NCI-H1694 treated with DMSO at 0.1 percent for 48 hours (cell line): ENCODE measurements at regions not wholly inside any gene's neighbourhood (a gene's known extent, or its start where the extent isn't known, plus 50 kb on each side); places are given as distances from the start of the nearest gene placed in this dataset.
"Not testable (repeated sequence)": the region's sequence is repeated elsewhere in the genome, so short reads cannot be mapped to it uniquely, and the experiment has no call there.

ENCODE experiments used
- DNase-seq: peaks from one replicate; lab custom pipeline; 2025; lab: John Stamatoyannopoulos, UW

DNA sequence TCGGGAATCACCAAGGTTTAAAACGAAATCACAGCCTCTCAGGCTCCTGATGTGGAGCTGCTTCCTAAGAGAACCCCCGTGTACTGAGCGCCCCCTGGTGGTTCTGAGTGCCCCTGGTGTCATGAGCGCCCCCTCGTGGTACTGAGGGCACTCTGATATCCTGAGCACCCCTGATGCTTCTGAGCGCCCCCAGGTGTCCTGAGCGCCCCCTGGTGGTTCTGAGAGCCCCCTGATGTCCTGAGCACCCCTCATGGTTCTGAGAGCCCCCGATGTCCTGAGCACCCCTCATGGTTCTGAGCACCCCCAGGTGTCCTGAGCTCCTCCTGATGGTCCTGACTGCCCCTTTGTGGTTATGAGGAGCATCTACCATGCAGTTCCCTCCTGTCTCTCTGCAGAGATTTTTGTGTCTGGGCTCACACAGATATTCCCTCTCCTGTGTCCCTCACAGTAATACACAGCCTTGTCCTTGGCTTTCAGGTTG is 1092.1 kb downstream of the TMEM121 start:
- peak; percentile 36 for DNase-seq

DNA sequence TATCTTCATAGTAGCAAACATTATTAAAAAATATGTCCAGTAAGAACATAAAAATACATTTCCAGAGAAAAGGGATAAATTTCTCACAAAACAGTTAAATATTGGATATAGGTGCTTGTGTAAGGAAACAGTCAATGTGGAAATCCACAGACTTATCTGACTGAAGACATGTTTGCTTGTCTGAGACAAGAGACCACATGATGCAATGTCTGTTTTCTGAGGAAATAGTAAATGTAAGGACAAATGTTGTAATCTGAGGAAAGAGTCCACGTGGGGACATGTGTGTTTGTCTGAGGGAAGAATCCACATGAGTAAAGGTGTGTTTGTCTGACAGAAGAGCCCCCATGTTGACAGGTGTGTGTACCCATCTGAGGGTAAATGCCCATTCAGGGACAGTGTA is 1093.2 kb downstream of the TMEM121 start:
- no peak for DNase-seq

DNA sequence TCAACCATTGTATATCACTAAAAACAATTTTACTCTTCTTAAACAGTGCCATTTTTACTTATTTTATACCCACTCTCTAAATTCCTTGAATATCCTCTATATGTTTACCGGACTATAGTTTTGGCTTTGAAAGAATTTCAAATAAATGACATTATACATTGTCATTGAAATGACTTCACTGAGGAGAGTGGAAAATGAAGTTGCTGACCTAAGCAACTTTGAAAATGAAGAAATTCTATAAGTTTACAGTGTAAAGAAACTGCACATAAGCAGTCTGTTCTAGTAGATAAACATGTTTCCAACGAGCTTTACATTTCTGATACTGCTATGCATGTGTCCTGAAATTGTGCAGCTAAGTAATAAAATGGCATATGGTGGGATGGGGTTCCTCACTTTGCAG is 1094.0 kb downstream of the TMEM121 start:
- no peak for DNase-seq

DNA sequence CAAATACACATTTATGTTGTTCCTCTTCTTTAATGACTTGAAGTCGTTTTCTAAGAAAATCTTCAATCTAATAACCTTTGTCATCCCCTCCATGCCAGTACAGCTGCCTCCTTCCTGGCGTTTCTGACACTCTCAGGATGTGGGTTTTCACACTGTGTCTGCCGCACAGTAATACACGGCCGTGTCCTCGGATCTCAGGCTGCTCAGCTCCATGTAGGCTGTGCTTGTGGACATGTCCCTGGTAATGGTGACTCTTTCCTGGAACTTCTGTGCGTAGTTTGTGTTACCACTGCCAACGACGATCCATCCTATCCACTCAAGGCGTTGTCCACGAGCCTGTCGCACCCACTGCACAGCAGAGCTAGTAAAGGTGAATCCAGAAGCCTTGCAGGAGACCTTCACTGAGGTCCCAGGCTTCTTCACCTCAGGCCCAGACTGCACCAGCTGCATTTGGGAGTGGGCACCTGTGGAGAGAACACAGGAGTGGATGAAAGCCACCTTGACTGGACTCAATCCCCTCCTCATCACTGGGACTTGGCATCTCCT is 1095.9 kb downstream of the TMEM121 start:
- no peak for DNase-seq

DNA sequence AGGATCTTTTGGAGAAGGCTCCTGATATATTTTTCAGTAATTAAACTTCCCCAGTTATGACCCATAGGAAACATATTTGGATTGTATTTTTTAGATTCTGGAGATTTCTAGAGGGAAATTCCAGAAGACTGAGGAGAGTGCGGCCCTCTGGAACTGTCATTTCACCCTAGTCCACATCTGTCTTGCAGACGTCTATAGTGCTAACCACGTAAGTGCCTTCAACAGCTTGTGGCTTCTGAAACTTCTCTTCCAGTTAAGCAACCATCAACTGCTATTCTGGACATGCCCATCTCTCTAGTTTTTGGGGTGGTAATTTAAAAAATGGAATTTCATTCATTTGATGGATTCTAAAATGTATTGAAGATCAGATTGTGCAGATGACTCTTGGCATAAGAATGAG is 1098.8 kb downstream of the TMEM121 start:
- DNase-seq: no peak

DNA sequence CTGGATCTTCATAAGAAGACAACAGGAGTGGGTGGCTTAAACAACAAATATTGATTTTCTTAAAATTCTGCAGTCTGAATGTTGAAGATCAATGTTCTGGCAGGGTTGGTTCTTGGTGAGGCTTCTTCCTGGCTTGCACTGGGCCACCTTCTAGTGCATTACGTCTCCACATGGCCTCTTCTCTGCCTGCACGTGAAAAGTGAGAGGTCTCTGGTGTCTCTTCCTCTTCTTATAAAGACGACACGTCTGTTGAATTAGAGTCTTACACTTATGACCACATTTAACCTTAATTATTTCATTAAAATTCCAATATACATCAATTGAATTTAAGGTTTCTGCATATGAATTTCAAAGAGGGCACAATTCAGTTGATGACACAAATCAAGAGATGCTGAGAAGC is 1100.1 kb downstream of the TMEM121 start:
- DNase-seq: not testable (repeated sequence)

DNA sequence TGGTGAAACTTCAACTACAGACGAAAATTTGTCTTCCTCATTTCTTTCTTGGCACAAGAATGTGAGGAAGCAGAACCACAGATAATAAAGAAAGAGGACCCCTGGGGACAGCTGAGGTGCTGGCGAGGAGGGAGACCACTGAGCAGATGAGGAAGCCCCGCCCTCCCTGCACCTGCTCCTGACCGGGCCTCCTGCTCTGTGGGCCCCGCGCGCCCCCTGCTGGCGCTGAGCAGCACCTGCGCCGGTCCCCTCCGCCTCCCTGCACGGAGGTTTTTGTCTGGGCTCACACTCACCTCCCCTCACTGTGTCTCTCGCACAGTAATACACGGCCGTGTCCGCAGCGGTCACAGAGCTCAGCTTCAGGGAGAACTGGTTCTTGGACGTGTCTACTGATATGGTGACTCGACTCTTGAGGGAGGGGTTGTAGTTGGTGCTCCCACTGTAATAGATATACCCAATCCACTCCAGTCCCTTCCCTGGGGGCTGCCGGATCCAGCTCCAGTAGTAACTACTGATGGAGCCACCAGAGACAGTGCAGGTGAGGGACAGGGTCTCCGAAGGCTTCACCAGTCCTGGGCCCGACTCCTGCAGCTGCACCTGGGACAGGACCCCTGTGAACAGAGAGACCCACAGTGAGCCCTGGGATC is 1100.7 kb downstream of the TMEM121 start:
- DNase-seq: peak; percentile 32

DNA sequence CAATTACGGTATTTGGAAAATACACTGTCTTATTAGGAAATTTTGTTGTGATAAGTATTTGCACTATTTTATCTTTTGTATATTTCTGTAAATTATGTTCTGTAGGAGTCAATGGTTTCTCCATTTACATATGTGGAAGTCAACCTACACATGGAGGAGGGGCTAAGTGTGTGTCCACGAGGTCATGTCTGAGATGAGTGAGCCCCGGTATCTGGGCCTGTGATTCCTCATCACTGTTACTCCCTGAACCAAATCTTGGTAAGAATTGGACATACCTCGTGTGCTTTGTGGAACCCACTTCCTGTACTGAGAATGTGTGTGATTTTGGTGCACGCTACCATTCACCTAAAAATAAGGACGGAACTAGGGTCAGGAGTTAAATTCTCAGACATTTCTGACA is 1105.5 kb downstream of the TMEM121 start:
- DNase-seq: no peak

DNA sequence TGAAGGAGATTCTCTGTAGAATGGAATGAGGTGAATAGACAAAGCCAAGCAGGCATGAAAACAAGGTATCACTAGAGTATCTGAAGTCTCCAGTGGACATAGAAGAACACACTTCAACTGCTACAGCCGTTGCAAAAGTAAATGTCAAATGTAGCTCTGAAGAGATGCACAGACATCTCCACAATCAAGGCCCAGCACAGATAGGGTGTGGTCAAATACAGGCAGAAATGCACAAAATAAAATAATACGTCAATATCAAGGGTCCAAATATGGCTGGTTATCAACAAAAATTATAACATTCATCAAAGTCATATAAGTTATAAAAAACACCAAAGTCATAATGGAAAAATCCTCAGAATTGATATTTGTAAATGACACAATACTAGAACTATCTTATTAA is 1107.3 kb downstream of the TMEM121 start:
- no peak for DNase-seq

DNA sequence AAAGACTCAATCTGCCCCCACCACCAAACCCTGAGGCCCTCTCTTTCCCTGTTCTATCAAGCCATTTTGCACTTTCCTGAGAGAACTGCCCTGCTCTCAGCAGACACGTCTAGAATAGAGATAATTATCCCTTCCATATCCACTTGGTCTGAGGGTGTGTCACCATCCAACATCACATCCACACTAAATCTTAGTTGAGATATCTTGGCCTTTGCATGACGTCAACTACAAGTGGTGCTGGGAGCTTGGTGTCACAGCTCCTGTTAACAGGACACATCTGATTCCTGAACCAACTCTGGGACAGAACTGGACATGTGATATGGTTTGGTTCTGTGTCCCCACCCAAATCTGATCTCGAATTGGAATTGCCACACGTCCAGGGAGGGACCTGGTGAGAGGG is 1109.2 kb downstream of the TMEM121 start:
- no peak for DNase-seq

DNA sequence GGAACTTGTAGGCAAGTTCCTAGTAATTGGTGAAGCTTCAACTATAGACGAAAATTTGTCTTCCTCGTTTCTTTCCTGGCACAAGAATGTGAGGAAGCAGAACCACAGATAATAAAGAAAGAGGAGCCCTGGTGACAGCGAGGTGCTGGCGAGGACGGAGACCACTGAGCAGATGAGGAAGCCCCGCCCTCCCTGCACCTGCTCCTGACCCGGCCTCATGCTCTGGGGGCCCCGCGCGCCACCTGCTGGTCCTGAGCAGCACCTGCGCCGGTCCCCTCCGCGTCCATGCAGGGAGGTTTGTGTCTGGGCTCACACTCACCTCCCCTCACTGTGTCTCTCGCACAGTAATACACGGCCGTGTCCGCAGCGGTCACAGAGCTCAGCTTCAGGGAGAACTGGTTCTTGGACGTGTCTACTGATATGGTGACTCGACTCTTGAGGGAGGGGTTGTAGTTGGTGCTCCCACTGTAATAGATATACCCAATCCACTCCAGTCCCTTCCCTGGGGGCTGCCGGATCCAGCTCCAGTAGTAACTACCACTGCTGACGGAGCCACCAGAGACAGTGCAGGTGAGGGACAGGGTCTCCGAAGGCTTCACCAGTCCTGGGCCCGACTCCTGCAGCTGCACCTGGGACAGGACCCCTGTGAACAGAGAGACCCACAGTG is 1112.5 kb downstream of the TMEM121 start:
- DNase-seq: not testable (repeated sequence)

DNA sequence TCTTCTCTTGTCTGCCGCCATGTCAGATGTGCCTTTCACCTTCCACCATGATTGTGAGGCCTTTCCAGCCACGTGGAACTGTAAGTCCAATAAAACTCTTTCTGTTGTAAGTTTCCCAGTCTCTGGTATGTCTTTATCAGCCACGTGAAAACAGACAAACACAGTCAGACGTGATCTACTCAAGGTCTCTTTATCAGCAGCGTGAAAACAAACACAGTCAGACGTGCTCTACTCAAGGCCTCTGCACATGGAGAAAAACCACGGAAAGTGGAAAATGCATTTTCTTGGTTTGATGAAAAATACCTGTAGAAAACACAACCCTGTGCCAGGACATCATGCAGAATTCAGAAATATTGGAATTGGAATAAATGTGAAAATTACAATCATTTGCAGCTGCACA is 1115.7 kb downstream of the TMEM121 start:
- DNase-seq: no peak

DNA sequence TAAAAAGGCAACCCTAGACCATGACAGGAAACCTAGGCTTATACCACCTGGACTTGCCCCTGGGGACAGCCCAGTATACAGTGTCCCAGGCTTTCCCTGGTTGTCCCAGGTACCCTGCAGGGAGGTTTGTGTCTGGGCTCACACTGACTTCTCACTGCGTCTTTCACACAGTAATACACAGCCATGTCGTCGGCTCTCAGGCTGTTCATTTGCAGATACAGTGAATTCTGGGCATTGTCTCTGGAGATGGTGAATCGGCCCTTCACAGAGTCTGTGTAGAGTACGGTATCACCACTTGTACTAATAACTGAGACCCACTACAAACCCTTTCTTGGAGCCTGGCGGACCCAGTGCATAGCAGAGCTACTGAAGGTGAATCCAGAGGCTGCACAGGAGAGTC is 1116.6 kb downstream of the TMEM121 start:
- DNase-seq: not testable (repeated sequence)

DNA sequence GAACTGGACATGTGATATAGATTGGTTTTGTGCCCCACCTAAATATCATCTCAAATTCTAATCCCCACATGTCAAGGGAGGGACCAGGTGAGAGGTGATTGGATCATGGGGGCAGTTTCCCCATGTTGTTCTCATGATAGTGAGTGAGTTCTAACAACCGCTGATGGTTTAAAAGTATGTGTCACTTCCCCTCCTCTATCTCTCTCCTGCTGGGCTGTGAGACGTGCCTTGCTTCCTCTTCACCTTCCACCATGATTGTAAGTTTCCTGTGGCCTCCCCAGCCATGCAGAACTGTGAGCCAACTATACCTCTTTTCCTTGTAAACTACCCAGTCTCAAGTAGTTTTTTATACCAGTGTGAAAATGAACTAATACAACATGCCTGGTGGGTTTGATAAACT is 1122.5 kb downstream of the TMEM121 start:
- not testable (repeated sequence) for DNase-seq

DNA sequence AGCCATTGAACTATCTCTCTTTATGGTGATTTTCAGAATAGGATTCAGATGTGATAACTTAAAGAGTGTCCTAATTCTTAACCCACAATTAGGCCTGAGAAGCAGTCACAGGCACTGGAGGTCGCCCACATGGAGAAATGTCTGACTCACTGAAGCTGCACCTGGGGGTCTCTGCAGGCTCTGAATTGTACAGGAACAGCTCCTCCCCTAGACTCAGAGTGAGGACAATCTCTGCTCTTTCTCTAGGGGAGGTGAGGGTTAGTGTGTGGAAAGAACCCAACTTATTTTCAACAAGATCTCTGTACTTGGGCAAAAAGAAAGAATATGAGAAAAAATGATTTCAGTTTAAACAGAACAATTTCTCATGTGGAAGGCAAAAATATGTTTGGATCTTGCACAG is 1124.6 kb downstream of the TMEM121 start:
- DNase-seq: no peak

DNA sequence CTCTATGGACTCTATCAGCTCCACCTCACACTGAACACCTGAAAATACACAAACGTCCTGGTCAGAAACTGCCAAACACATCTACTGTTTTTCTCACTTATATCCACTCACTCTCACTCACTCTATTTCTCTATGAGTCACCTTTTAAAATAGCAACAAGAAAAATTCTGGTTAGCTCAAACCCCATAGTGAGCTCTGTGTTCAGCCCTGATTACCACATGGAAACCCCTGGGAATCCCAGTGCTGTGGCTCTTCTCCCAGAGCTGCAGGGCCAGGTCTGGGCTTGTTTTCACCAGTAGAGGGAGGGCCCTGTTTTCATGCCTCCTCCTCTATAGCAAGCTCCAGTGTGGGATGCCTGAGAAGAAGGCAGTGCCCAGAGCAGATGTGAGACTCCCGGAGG is 1126.1 kb downstream of the TMEM121 start:
- DNase-seq: no peak

DNA sequence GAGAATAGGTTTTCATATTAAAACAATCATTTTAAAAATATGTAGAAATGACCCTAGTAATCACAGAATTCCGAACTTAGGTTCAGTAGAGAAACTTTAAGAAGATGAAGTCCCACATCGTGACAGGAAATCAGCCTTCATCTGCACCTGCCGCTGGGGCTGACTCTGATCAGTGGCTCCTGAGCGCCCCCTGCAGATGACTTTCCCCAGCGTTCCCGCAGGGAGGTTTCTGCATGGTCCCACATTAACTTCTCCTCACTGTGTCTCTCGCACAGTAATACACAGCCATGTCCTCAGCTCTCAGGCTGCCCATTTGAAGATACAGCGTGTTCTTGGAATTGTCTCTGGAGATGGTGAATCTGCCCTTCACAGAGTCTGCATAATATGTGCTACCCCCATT is 1131.1 kb downstream of the TMEM121 start:
- no peak for DNase-seq

DNA sequence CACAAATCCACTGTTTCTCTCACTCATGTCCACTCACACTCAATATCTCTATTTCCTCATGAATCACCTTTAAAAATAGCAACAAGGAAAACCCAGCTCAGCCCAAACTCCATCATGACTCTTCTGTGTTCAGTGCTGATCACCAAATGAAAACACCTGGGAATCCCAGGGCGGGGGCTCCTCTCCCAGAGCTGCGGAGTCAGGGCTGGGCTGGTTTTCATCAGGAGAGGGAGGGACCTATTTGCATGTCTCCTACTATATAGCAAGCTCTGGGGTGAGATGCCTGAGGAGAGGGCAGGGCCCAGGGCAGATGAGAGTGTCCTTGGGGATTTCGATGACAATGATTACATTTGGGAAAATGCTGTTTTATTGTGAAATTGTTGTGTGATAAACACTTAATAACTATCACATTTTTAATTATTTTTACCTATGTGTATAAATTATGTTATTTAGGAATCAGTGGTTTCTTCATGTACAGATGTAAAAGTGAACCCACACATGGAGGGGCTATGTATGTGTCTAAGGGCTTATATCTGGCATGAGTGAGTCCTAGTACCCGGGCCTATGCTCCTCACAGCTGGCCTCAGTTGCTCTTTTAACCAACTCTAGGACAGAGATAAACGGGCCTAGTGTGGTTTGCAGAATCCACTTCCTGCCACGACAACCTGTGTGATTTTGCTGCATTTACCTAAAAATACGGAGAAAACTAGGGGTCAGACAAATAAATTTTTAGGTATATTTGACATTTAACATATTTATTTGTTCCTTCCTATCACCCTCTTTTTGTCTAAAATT is 1131.9 kb downstream of the TMEM121 start:
- DNase-seq: not testable (repeated sequence)

DNA sequence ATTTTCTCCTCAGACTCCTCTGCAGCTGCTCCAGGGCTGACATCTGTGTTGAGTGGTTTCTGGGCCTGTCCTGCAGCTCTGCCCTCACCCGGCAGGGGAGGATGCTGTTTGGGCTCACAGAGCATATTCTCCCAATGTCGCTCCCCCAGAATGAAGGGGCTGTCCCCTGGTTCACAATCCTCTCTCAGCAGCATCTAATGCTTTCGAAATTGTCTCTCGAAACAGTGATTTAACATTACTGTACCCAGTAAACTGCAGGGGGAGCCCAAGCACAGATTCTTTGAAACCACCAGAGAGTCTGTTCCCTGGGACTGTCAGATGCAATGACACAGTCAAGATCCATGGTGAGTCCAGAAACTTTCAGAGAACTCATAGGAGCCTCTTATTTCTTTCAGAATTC is 1135.2 kb downstream of the TMEM121 start:
- not testable (repeated sequence) for DNase-seq

DNA sequence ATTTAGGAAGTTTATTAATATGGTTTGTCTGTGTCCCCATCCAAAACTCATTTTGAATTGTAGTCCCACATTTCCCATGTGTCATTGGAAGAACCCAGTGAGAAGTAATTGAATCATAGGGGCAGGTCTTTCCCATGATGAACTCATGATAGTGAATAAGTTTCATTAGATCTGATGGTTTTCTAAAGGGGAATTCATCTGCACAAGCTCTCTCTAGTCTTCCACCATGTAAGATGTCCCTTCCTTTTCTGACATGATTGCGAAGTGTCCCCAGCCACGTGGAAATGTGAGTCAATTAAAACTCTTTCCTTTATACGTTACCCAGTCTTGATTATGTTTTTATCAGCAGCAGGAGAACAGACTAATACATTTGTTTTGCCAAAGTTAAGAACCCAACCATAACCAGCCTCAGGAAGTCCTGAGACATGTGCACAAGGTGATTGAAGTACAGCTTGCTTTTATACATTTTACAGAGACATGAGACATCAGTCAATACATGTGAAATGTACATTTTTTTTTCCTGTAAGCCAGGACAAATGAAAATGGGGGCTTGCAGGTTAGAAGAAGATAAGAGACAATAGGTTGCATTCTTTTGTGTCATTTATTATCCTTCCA is 1136.7 kb downstream of the TMEM121 start:
- no peak for DNase-seq

DNA sequence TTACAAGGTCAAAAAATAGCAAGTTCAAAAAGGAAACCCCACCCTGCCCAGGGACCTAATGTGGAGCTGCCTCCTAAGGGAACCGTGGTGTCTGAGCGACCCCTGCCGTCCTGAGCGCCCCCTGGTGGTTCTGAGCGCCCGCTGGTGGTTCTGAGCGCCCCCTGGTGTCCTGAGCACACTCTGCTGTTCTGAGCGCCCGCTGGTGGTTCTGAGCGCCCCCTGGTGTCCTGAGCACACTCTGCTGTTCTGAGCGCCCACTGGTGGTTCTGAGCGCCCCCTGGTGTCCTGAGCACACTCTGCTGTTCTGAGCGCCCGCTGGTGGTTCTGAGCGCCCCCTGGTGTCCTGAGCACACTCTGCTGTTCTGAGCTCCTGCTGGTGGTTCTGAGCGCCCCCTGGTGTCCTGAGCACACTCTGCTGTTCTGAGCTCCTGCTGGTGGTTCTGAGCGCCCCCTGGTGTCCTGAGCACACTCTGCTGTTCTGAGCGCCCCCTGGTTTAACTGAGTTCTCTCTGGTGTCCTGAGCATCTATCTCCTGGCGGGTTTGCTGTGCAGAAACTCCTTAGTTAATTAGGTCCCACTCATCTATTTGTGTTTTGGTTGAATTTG is 1137.5 kb downstream of the TMEM121 start:
- DNase-seq: not testable (repeated sequence)

DNA sequence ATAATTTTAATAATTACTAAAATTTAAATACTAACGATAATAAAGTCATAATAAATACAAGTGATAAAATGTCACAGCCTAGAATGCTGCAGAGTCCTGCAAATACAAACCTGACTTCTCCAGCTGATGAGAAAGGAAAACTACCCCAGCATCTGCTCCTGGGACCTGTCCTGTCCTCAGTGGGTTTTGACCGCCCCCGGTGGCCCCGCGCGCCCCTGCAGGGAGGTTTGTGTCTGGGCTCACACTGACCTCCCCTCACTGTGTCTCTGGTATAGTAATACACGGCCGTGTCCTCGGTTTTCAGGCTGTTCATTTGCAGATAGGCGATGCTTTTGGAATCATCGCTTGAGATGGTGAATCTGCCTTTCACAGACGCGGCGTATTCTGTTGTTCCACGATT is 1139.4 kb downstream of the TMEM121 start:
- DNase-seq: no peak
